SK-N-SH (cell line): ENCODE measurements at regions not wholly inside any gene's neighbourhood (a gene's known extent, or its start where the extent isn't known, plus 50 kb on each side); places are given as distances from the start of the nearest gene placed in this dataset.
"Not testable (repeated sequence)": the region's sequence is repeated elsewhere in the genome, so short reads cannot be mapped to it uniquely, and the experiment has no call there.

Experiments used
- CTCF ChIA-PET: fragments of 300-600, 350-600 bp; formaldehyde crosslinking; extraction: SDS; loops from one replicate; lab custom pipeline; 2021; lab: Yijun Ruan, JAX
- POLR2A ChIA-PET: fragments of 350-600 bp; sonication (Branson Sonifier 250); formaldehyde crosslinking; extraction: SDS; loops from one replicate; lab custom pipeline; 2020; ENCODE audit warnings: antibody characterized with exemption, inconsistent platforms; lab: Yijun Ruan, JAX
- DNase-seq: peaks from one replicate; pipeline ENCODE4 v3.0.0; 2012
- H2AFZ ChIP-seq: fragments of 200-600 bp; sonication (generic); 2 replicates; pipeline ENCODE4 v1.8.1; 2016; ENCODE audit warnings: antibody characterized with exemption, mild to moderate bottlenecking, low read depth
- H3F3A ChIP-seq: fragments of 200-600 bp; sonication (generic); replicated peaks from 2 replicates; pipeline ENCODE3; 2016; ENCODE audit warnings: antibody characterized with exemption, mild to moderate bottlenecking; ENCODE audit not compliant: insufficient read depth
- H3K27ac ChIP-seq, 2 experiments: fragments of 200-500 bp in 1 of 2; fragments of 200-600 bp in 1 of 2; sonication (Bioruptor generic) in 1 of 2; sonication (generic), shearing (Covaris generic) in 1 of 2; 2 replicates each; pipeline versions ENCODE4 v1.5.1 to v1.6.1; 2014 to 2016; ENCODE audit warnings: low read depth in 2 of 2, inconsistent platforms in 1 of 2, low read length in 1 of 2, mild to moderate bottlenecking in 1 of 2, mixed read lengths in 1 of 2
- H3K27me3 ChIP-seq: fragments of 200-600 bp; sonication (generic), shearing (Covaris generic); 2 replicates; pipeline ENCODE4 v1.6.1; 2016; ENCODE audit warnings: mixed run types; ENCODE audit not compliant: insufficient read depth
- H3K36me3 ChIP-seq, 2 experiments: fragments of 200-500 bp in 1 of 2; fragments of 200-600 bp in 1 of 2; sonication (Bioruptor generic) in 1 of 2; sonication (generic) in 1 of 2; replicated peaks in 1 of 2; 2 replicates each; pipeline versions ENCODE3 to v1.5.1; 2014 to 2016; ENCODE audit warnings: low read length in 1 of 2, mild to moderate bottlenecking in 1 of 2; ENCODE audit not compliant: insufficient read depth in 2 of 2, control insufficient read depth in 1 of 2
- H3K4me1 ChIP-seq, 2 experiments: fragments of 200-500 bp in 1 of 2; fragments of 200-600 bp in 1 of 2; sonication (Bioruptor generic) in 1 of 2; sonication (generic), shearing (Covaris generic) in 1 of 2; 2 replicates each; pipeline versions ENCODE4 v1.5.1 to v1.6.1; 2014 to 2016; ENCODE audit warnings: low read depth in 1 of 2, low read length in 1 of 2, mixed run types in 1 of 2; ENCODE audit not compliant: insufficient read depth in 2 of 2, control insufficient read depth in 1 of 2
- H3K4me2 ChIP-seq: fragments of 200-600 bp; sonication (generic), shearing (Covaris generic); 2 replicates; pipeline ENCODE4 v1.6.1; 2017; ENCODE audit warnings: mixed run types
- H3K4me3 ChIP-seq, 2 experiments: fragments of 200-500 bp in 1 of 2; fragments of 200-600 bp in 1 of 2; sonication (Bioruptor generic) in 1 of 2; sonication (generic), shearing (Covaris generic) in 1 of 2; 2 replicates each; pipeline versions ENCODE4 v1.5.1 to v1.8.1; 2014 to 2016; ENCODE audit warnings: low read depth in 2 of 2, inconsistent platforms in 1 of 2, low read length in 1 of 2, mild to moderate bottlenecking in 1 of 2, mixed read lengths in 1 of 2, moderate library complexity in 1 of 2
- H3K79me2 ChIP-seq: fragments of 200-600 bp; sonication (generic); 2 replicates; pipeline ENCODE4 v1.8.1; 2017; ENCODE audit warnings: mild to moderate bottlenecking; ENCODE audit not compliant: insufficient read depth
- H3K9ac ChIP-seq: fragments of 200-600 bp; sonication (generic); 2 replicates; pipeline ENCODE4 v1.6.1; 2017; ENCODE audit warnings: mixed run types
- H3K9me2 ChIP-seq: fragments of 200-600 bp; sonication (generic); 2 replicates; pipeline ENCODE4 v1.6.1; 2017; ENCODE audit warnings: mixed run types
- H3K9me3 ChIP-seq: fragments of 200-600 bp; sonication (generic); 2 replicates; pipeline ENCODE4 v1.6.1; 2017; ENCODE audit warnings: mixed run types, mild to moderate bottlenecking, moderate library complexity
- H4K20me1 ChIP-seq: fragments of 200-600 bp; sonication (generic); 2 replicates; pipeline ENCODE4 v1.6.1; 2017; ENCODE audit warnings: mild to moderate bottlenecking, mixed run types; ENCODE audit not compliant: insufficient read depth
- NFIC ChIP-seq: IDR thresholded peaks from 2 replicates; pipeline ENCODE4 v1.4.0; 2012; ENCODE audit warnings: borderline replicate concordance
- PBX3 ChIP-seq: IDR thresholded peaks from 2 replicates; pipeline ENCODE4; 2012
- RCOR1 ChIP-seq: fragments of 150-350 bp; IDR thresholded peaks from 2 replicates; pipeline ENCODE4 v1.6.1; 2017; ENCODE audit warnings: antibody characterized with exemption, low read length
- WGBS: methylation state at CpG from one replicate; pipeline ENCODE4 v1.1.6; 2017; ENCODE audit warnings: low lambda C conversion rate; 5-methylcytosine and 5-hydroxymethylcytosine counted together

DNA sequence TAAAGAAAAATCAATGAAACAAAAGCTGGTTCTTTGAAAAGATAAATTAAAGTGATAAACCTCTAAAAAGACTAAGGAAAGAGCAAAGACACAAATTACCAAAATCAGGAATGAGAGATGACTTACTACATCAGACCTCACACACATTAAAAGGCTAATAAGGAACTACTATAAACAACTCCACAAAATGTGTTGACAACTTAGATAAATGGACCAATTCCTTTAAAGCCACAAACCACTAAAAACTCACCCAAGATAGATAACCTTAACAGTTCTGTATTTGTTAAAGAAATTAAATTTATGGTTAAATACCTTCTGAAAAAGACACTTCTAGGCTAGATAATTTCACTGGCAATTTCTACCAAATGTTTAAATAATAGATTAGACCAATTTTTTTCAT lies 170.4 kb downstream of the SMAD6 start:
- peaks cover 0 to 7% of the 10 kb centered on the region in 2 experiments for H3K36me3 ChIP-seq
- H3K27ac ChIP-seq, result no peak overlapping the region
- H3K4me2 ChIP-seq, result no peak overlapping the region
- no peak for TF ChIP-seq NFIC
- no peak for TF ChIP-seq RCOR1
- POLR2A ChIA-PET, result no interaction called here
- H3F3A ChIP-seq, result peaks cover 12% of the 10 kb centered on the region
- H3K4me3 ChIP-seq, result no peak overlapping the region
- no peaks in the 10 kb centered on the region for H3K27me3 ChIP-seq
- DNase-seq, result no peak
- no peak overlapping the region for H3K9ac ChIP-seq
- no peaks in the 10 kb centered on the region for H3K9me2 ChIP-seq
- H3K79me2 ChIP-seq, result no peaks in the 10 kb centered on the region
- no peak overlapping the region for H2AFZ ChIP-seq
- no peaks in the 10 kb centered on the region for H4K20me1 ChIP-seq
- peaks cover 24% of the 10 kb centered on the region for H3K9me3 ChIP-seq
- H3K4me1 ChIP-seq, result no peaks in the 10 kb centered on the region
- CTCF ChIA-PET, result interaction anchor here (2.0 kb wide), 1 partner anchor 9 kb away, joined by 6 read pairs; no protein-coding TSS in a partner anchor

GRCh38 chr15:66873331-66873730 lies 171.3 kb downstream of the SMAD6 start:
- H3K4me2 ChIP-seq, H3K9ac ChIP-seq, H3K27ac ChIP-seq, H3K9me2 ChIP-seq, H2AFZ ChIP-seq, DNase-seq, H3K36me3 ChIP-seq, H3K4me3 ChIP-seq, POLR2A ChIA-PET, H3K4me1 ChIP-seq, H4K20me1 ChIP-seq, H3K27me3 ChIP-seq, H3K79me2 ChIP-seq: not testable (repeated sequence)
- CTCF ChIA-PET, result interaction anchor here (0.9 to 2.1 kb wide), 6 partner anchors 10 to 269 kb away, joined by 3 to 9 read pairs (median 4); no protein-coding TSS in a partner anchor
- Histone ChIP-seq H3F3A (peaks cover 12% of the 10 kb centered on the region), H3K9me3 (peaks cover 24% of the 10 kb centered on the region)
- 83% methylated on average over 3 of the region's 3 CpGs for WGBS

- H3K36me3 ChIP-seq, result no peaks in the 10 kb centered on the region
- WGBS, result 93% methylated on average over 6 of the region's 6 CpGs
- H3K4me1 ChIP-seq, result no peaks in the 10 kb centered on the region; a peak in 1 of 4 replicates
- peaks cover 24% of the 10 kb centered on the region for H3K9me3 ChIP-seq
- no peak overlapping the region for H2AFZ ChIP-seq
- no peak overlapping the region for H3K27ac ChIP-seq
- POLR2A ChIA-PET, result no interaction called here
- no peak for TF ChIP-seq PBX3
- H3K4me3 ChIP-seq, result no peak overlapping the region
- H3K9ac ChIP-seq, result no peak overlapping the region
- H3K9me2 ChIP-seq, result no peaks in the 10 kb centered on the region
- H3K79me2 ChIP-seq, result no peaks in the 10 kb centered on the region
- H3F3A ChIP-seq, result peaks cover 12% of the 10 kb centered on the region
- no peak for DNase-seq
- H4K20me1 ChIP-seq, result no peaks in the 10 kb centered on the region
- H3K27me3 ChIP-seq, result no peaks in the 10 kb centered on the region
- H3K4me2 ChIP-seq, result no peak overlapping the region
- CTCF ChIA-PET, result interaction anchor here (0.7 to 2.1 kb wide), 6 partner anchors 11 to 270 kb away, joined by 3 to 9 read pairs (median 4); no protein-coding TSS in a partner anchor
Measured at GRCh38 chr15:66873856-66874255, 171.8 kb downstream of the SMAD6 start.
